Calu3 (cell line): ENCODE measurements at regions not wholly inside any gene's neighbourhood (a gene's known extent, or its start where the extent isn't known, plus 50 kb on each side); places are given as distances from the start of the nearest gene placed in this dataset.

ENCODE experiments used
- BruUV-seq: library from RNA; stranded (reverse); fragments of 400-500 nt; replicated peaks from 2 replicates; lab custom pipeline; 2021; lab: Mats Ljungman, UMichigan
- CTCF ChIA-PET: fragments of 300-600 bp; sonication (Branson Sonifier 250); formaldehyde crosslinking; loops from one replicate; lab custom pipeline; 2022; ENCODE audit warnings: antibody characterized with exemption; lab: Charles Lee
- DNase-seq: peaks from one replicate; pipeline ENCODE4 v3.0.0; 2022
- H3K27ac Mint-ChIP-seq: one replicate; pipeline ENCODE4 v1.8.0; 2022; ENCODE audit warnings: mixed read lengths; ENCODE audit not compliant: unreplicated experiment
- H3K27me3 Mint-ChIP-seq: one replicate; pipeline ENCODE4 v1.8.0; 2022; ENCODE audit warnings: mixed read lengths; ENCODE audit not compliant: unreplicated experiment
- H3K36me3 Mint-ChIP-seq: one replicate; pipeline ENCODE4 v1.8.0; 2022; ENCODE audit warnings: mild to moderate bottlenecking, moderate library complexity, mixed read lengths; ENCODE audit not compliant: insufficient read depth, unreplicated experiment
- H3K4me1 Mint-ChIP-seq: one replicate; pipeline ENCODE4 v1.8.0; 2022; ENCODE audit warnings: mild to moderate bottlenecking, low read depth, mixed read lengths; ENCODE audit not compliant: unreplicated experiment
- H3K4me3 Mint-ChIP-seq: one replicate; pipeline ENCODE4 v1.8.0; 2022; ENCODE audit warnings: mild to moderate bottlenecking, low read depth, moderate library complexity, mixed read lengths; ENCODE audit not compliant: unreplicated experiment
- H3K9me3 Mint-ChIP-seq: one replicate; pipeline ENCODE4 v1.8.0; 2022; ENCODE audit warnings: low read depth, mixed read lengths; ENCODE audit not compliant: unreplicated experiment
- intact Hi-C: fragments of 100-400 bp; cut with micrococcal nuclease; formaldehyde crosslinking; loops from one replicate; pipeline ENCODE4 v1.10.0; 2022; ENCODE audit not compliant: unreplicated experiment
- TF ChIP-seq, protein P1 (sequence below): fragments of 200-600 bp; IDR thresholded peaks from one replicate; pipeline ENCODE4 v1.8.0; 2022; ENCODE audit warnings: antibody characterized with exemption; ENCODE audit not compliant: unreplicated experiment

DNA sequence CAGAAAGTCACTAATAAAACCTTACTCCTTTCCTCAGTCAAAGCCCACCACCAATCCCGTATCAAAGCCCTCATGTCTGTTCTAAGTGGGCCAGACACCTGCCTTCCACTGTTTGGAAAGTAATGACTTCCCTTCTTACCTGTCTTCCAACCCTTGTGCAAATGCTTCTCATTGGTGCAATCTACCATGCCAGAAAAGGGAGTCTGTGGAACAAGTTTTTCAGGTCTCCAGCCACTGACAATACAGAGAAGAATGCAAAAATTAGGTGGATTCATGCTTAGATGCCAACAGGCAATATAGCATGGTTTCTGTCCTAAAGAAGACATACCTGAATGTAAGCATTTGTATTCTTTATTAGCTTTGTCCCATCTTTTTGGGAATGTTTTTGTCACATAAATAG lies 1140.6 kb upstream of the LRRTM1 start:
- Mint-ChIP-seq H3K9me3 (peaks cover 22% of the 10 kb centered on the region), H3K27ac (no peak overlapping the region), H3K4me3 (no peak overlapping the region), H3K36me3 (peaks cover 4% of the 10 kb centered on the region), H3K4me1 (no peaks in the 10 kb centered on the region), H3K27me3 (no peaks in the 10 kb centered on the region)
- no TSS peak for BruUV-seq
- intact Hi-C loops: no loop called here
- CTCF ChIA-PET: no interaction called here
- TF ChIP-seq, protein P1, sequence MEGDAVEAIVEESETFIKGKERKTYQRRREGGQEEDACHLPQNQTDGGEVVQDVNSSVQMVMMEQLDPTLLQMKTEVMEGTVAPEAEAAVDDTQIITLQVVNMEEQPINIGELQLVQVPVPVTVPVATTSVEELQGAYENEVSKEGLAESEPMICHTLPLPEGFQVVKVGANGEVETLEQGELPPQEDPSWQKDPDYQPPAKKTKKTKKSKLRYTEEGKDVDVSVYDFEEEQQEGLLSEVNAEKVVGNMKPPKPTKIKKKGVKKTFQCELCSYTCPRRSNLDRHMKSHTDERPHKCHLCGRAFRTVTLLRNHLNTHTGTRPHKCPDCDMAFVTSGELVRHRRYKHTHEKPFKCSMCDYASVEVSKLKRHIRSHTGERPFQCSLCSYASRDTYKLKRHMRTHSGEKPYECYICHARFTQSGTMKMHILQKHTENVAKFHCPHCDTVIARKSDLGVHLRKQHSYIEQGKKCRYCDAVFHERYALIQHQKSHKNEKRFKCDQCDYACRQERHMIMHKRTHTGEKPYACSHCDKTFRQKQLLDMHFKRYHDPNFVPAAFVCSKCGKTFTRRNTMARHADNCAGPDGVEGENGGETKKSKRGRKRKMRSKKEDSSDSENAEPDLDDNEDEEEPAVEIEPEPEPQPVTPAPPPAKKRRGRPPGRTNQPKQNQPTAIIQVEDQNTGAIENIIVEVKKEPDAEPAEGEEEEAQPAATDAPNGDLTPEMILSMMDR: no peak
- DNase-seq: no peak

DNA sequence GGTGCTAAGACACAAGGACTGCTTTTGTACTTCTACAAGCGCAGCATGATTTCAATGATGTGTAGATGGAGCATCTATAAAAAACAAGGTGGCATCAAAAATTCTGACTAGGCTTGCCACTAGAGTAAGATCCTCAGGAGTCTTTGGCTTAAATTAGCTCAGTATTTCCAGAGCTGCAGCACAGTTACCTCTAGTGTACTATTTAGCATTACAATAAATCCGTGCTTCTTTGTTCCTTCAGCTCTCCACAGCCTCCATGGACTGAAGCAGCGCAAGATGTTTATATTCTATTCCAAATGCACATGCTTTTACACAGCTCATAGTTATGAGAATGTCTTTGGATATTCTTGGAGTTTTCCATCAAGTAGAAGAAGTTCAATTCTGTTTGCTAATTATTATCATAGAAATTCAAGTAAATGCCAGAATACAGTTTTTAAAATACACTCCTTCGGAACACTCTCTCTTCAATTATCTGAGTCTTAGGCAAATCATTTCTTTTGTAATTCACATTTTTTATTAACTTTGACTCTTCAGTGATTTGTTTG lies 1133.0 kb upstream of the LRRTM1 start:
- no peaks in the 10 kb centered on the region for H3K4me1 Mint-ChIP-seq
- BruUV-seq: no TSS peak
- no peaks in the 10 kb centered on the region for H3K27me3 Mint-ChIP-seq
- no peak overlapping the region for H3K27ac Mint-ChIP-seq
- no peak overlapping the region for H3K4me3 Mint-ChIP-seq
- H3K36me3 Mint-ChIP-seq: no peaks in the 10 kb centered on the region
- TF ChIP-seq, protein P1: no peak
- intact Hi-C loops: no loop called here
- H3K9me3 Mint-ChIP-seq: peaks cover 18% of the 10 kb centered on the region
- CTCF ChIA-PET: no interaction called here
- DNase-seq: no peak

DNA sequence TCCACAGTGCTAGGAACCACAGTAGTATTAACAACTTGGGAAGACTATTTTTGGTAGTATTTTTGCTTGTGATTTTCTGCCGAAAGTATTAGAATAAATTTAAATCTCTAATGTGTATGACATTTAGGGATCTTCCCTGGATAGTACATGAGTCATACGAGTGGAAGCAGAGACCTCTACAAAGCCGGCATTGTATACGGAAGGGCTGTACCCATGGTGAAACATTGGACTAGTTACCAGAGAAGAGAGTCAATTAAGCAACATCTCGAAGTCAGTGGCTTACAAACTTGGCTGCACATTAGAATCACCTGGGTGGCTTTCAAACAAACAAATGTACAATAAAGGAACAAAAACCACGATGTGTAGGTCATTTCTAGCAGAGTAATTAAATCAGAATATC lies 1131.7 kb upstream of the LRRTM1 start:
- BruUV-seq: no TSS peak
- H3K27ac Mint-ChIP-seq: no peak overlapping the region

DNA sequence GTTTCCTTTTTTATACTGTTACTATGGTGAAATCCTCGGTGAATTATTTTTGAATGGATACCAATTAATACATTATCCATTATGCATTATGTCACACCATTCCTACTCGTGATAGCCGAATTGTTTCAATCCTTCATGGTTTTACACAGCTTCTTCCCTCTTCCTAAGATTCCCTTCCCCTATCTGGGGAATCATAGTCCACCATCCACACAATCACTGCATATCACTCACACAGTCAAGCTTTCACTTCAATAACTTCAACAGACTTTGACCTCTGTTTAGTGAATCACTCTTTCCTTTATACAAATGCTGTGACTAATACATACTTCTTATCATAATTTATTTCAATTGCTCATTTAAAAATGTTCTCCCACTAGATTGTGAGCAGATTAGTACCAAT lies 1108.1 kb upstream of the LRRTM1 start:
- no peaks in the 10 kb centered on the region for H3K4me1 Mint-ChIP-seq
- CTCF ChIA-PET: no interaction called here
- no peak overlapping the region for H3K27ac Mint-ChIP-seq
- no peak for DNase-seq
- H3K36me3 Mint-ChIP-seq: no peaks in the 10 kb centered on the region
- no peaks in the 10 kb centered on the region for H3K27me3 Mint-ChIP-seq
- H3K9me3 Mint-ChIP-seq: peaks cover 3% of the 10 kb centered on the region
- H3K4me3 Mint-ChIP-seq: no peak overlapping the region
- TF ChIP-seq, protein P1: no peak
- intact Hi-C loops: no loop called here
- BruUV-seq: no TSS peak

More for the DNA sequence above, 1131.7 kb upstream of the LRRTM1 start:
- TF ChIP-seq, protein P1: no peak
- intact Hi-C loops: no loop called here
- Mint-ChIP-seq H3K36me3 (no peaks in the 10 kb centered on the region), H3K27me3 (no peaks in the 10 kb centered on the region), H3K4me3 (no peak overlapping the region), H3K9me3 (peaks cover 11% of the 10 kb centered on the region), H3K4me1 (no peaks in the 10 kb centered on the region)
- DNase-seq: no peak
- CTCF ChIA-PET: no interaction called here
